Fibroblast of the aortic adventitia (primary cell): ENCODE measurements at regions not wholly inside any gene's neighbourhood (a gene's known extent, or its start where the extent isn't known, plus 50 kb on each side); places are given as distances from the start of the nearest gene placed in this dataset.

Source experiments
- DNase-seq: peaks from one replicate; pipeline ENCODE4 v3.0.0-alpha.2; 2010; ENCODE audit warnings: low read depth
- H3K4me3 ChIP-seq: 2 replicates; pipeline ENCODE4 v1.5.1; 2011; ENCODE audit warnings: low read depth, mild to moderate bottlenecking, control low read depth, low read length, moderate library complexity
- CTCF ChIP-seq: IDR thresholded peaks from 2 replicates; pipeline ENCODE4 v1.5.1; 2011; ENCODE audit warnings: mild to moderate bottlenecking, low read length, control low read depth, inconsistent platforms; ENCODE audit not compliant: insufficient read depth

- DNase-seq, result no peak
- no peak overlapping the region for H3K4me3 ChIP-seq
- no peak for TF ChIP-seq CTCF
Measured at GRCh38 chr7:47709451-47709850, 127.5 kb upstream of the TNS3 start.

GRCh38 chr7:47709051-47709450 is 127.1 kb upstream of the TNS3 start:
- TF ChIP-seq CTCF, result no peak
- no peak for DNase-seq
- H3K4me3 ChIP-seq, result no peak overlapping the region

GRCh38 chr7:47707583-47707982 is 125.7 kb upstream of the TNS3 start:
- no peak overlapping the region for H3K4me3 ChIP-seq
- DNase-seq, result no peak
- TF ChIP-seq CTCF, result no peak

- no peak for DNase-seq
- no peak for TF ChIP-seq CTCF
- no peak overlapping the region for H3K4me3 ChIP-seq
Measured at GRCh38 chr7:47704936-47705335, 123.0 kb upstream of the TNS3 start.

- no peak overlapping the region for H3K4me3 ChIP-seq
- TF ChIP-seq CTCF, result no peak
- no peak for DNase-seq
Measured at GRCh38 chr7:47702080-47702479, 120.2 kb upstream of the TNS3 start.

- TF ChIP-seq CTCF, result no peak
- DNase-seq, result no peak
- H3K4me3 ChIP-seq, result no peak overlapping the region
Measured at GRCh38 chr7:47698386-47698785, 116.5 kb upstream of the TNS3 start.

- no peak for DNase-seq
- H3K4me3 ChIP-seq, result no peak overlapping the region
- no peak for TF ChIP-seq CTCF
Measured at GRCh38 chr7:47697543-47697942, 115.6 kb upstream of the TNS3 start.
